Gastroesophageal sphincter (tissue), 3 donors: ENCODE measurements at regions not wholly inside any gene's neighbourhood (a gene's known extent, or its start where the extent isn't known, plus 50 kb on each side); places are given as distances from the start of the nearest gene placed in this dataset.

Experiments used
- CTCF ChIP-seq, 4 experiments: fragments of 200-600 bp in 2 of 4; fragments of 450-650 bp in 2 of 4; sonication (generic) in 1 of 4; IDR thresholded peaks; one replicate each; pipeline ENCODE4 v1.5.1; 2017 to 2019; ENCODE audit warnings: antibody characterized with exemption in 4 of 4, mild to moderate bottlenecking in 2 of 4, moderate library complexity in 2 of 4
- EP300 ChIP-seq: sonication (generic); formaldehyde crosslinking; IDR thresholded peaks from one replicate; pipeline ENCODE4 v1.6.1; 2017; ENCODE audit warnings: antibody characterized with exemption, mild to moderate bottlenecking

- no peak for TF ChIP-seq CTCF (IDR thresholded peaks at IDR 0.05)
- no peak for TF ChIP-seq EP300
Observed at GRCh38 chr12:92436856-92437255, 265.9 kb upstream of the PLEKHG7 start.
